CD14-positive monocyte (primary cell): ENCODE measurements at regions not wholly inside any gene's neighbourhood (a gene's known extent, or its start where the extent isn't known, plus 50 kb on each side); places are given as distances from the start of the nearest gene placed in this dataset.

Experiments used
- DNase-seq, 3 donors: peaks; one replicate each; pipeline ENCODE4 v3.0.0-alpha.2; 2011 to 2022
- H2AFZ ChIP-seq: 2 replicates; pipeline ENCODE4 v1.6.0; 2012; ENCODE audit warnings: mild to moderate bottlenecking, low read depth, low read length, inconsistent platforms; ENCODE audit not compliant: insufficient read depth, poor library complexity, severe bottlenecking
- H3K27ac ChIP-seq, 2 donors: 1 replicate in 1 of 2; 2 replicates in 1 of 2; pipeline ENCODE4 v1.5.1; 2012 to 2013; ENCODE audit warnings: low read length in 2 of 2, control low read depth in 1 of 2, inconsistent platforms in 1 of 2, low read depth in 1 of 2, mild to moderate bottlenecking in 1 of 2
- H3K27me3 ChIP-seq, 2 donors: one replicate each; pipeline versions ENCODE4 v1.6.0 to v1.6.1; 2011 to 2013; ENCODE audit warnings: low read length in 2 of 2; ENCODE audit not compliant: control insufficient read depth in 2 of 2, insufficient read depth in 2 of 2
- H3K36me3 ChIP-seq, 2 donors: replicated peaks in 1 of 2; 1 replicate in 1 of 2; 2 replicates in 1 of 2; pipeline versions ENCODE4 v1.5.1 to v1.6.1; 2012 to 2013; ENCODE audit warnings: low read length in 2 of 2, control low read depth in 1 of 2, inconsistent platforms in 1 of 2, mild to moderate bottlenecking in 1 of 2; ENCODE audit not compliant: insufficient read depth in 2 of 2, control insufficient read depth in 1 of 2
- H3K4me1 ChIP-seq, 2 donors: 1 replicate in 1 of 2; 2 replicates in 1 of 2; pipeline versions ENCODE4 v1.5.1 to v1.6.1; 2012 to 2013; ENCODE audit warnings: low read length in 2 of 2, control low read depth in 1 of 2, inconsistent platforms in 1 of 2, mild to moderate bottlenecking in 1 of 2, moderate library complexity in 1 of 2; ENCODE audit not compliant: insufficient read depth in 2 of 2, control insufficient read depth in 1 of 2
- H3K4me2 ChIP-seq: replicated peaks from 2 replicates; pipeline ENCODE3; 2012; ENCODE audit warnings: low read length, moderate library complexity, mild to moderate bottlenecking; ENCODE audit not compliant: poor library complexity, severe bottlenecking; ENCODE audit errors: extremely low read depth
- H3K4me3 ChIP-seq, 3 experiments: fragments of 200-600 bp in 1 of 3; sonication (generic) in 1 of 3; replicated peaks in 1 of 3; 1 replicate in 2 of 3; 2 replicates in 1 of 3; pipeline ENCODE4 v1.5.1; 2011 to 2013; ENCODE audit warnings: low read length in 3 of 3, mild to moderate bottlenecking in 3 of 3, control low read depth in 2 of 3, low read depth in 2 of 3, inconsistent platforms in 1 of 3, moderate library complexity in 1 of 3
- H3K79me2 ChIP-seq: 2 replicates; pipeline ENCODE4 v1.6.0; 2012; ENCODE audit warnings: mild to moderate bottlenecking, control low read depth, inconsistent platforms, low read length, moderate library complexity; ENCODE audit not compliant: insufficient read depth
- H3K9ac ChIP-seq: 2 replicates; pipeline ENCODE4 v1.6.0; 2017; ENCODE audit warnings: low read length, mild to moderate bottlenecking; ENCODE audit not compliant: insufficient read depth, poor library complexity, severe bottlenecking
- H3K9me3 ChIP-seq, 2 donors: replicated peaks in 1 of 2; 1 replicate in 1 of 2; 2 replicates in 1 of 2; pipeline versions ENCODE4 v1.5.1 to v1.6.1; 2012 to 2013; ENCODE audit warnings: low read length in 2 of 2, control low read depth in 1 of 2; ENCODE audit not compliant: control insufficient read depth in 1 of 2, insufficient read depth in 1 of 2
- H4K20me1 ChIP-seq: 2 replicates; pipeline ENCODE4 v1.6.0; 2012; ENCODE audit warnings: mild to moderate bottlenecking, low read length, control low read depth, moderate library complexity; ENCODE audit not compliant: insufficient read depth
- H3K27ac Mint-ChIP-seq, 7 donors: one replicate each; pipeline ENCODE4 v1.8.0; 2020; ENCODE audit warnings: mild to moderate bottlenecking in 7 of 7, mixed read lengths in 7 of 7, moderate library complexity in 6 of 7, inconsistent platforms in 2 of 7
- H3K27me3 Mint-ChIP-seq, 3 donors: one replicate each; pipeline ENCODE4 v1.8.0; 2021 to 2022; ENCODE audit warnings: low read depth in 3 of 3, mild to moderate bottlenecking in 3 of 3, mixed read lengths in 3 of 3, moderate library complexity in 3 of 3, inconsistent platforms in 1 of 3
- H3K36me3 Mint-ChIP-seq, 2 donors: one replicate each; pipeline ENCODE4 v1.8.0; 2020; ENCODE audit warnings: mixed read lengths in 2 of 2, inconsistent platforms in 1 of 2, mild to moderate bottlenecking in 1 of 2
- H3K4me1 Mint-ChIP-seq: one replicate; pipeline ENCODE4 v1.8.0; 2020; ENCODE audit warnings: mild to moderate bottlenecking, mixed read lengths
- H3K4me3 Mint-ChIP-seq, 2 donors: one replicate each; pipeline ENCODE4 v1.8.0; 2020; ENCODE audit warnings: mild to moderate bottlenecking in 2 of 2, mixed read lengths in 2 of 2, moderate library complexity in 1 of 2
- H3K9me3 Mint-ChIP-seq, 7 donors: one replicate each; pipeline ENCODE4 v1.8.0; 2020 to 2022; ENCODE audit warnings: mixed read lengths in 7 of 7, mild to moderate bottlenecking in 6 of 7, moderate library complexity in 6 of 7, inconsistent platforms in 2 of 7
- WGBS: methylation state at CpG from one replicate; pipeline ENCODE4 v1.1.5; 2013; ENCODE audit warnings: missing lambda C conversion rate; ENCODE audit not compliant: insufficient coverage; 5-methylcytosine and 5-hydroxymethylcytosine counted together
- intact Hi-C, 2 donors: fragments of 100-400 bp; cut with micrococcal nuclease; formaldehyde crosslinking; loops; one replicate each; pipeline versions ENCODE4 v1.15.0 to v1.15.1; 2023
- TF ChIP-seq, protein P1 (sequence below): fragments of 200-600 bp; IDR thresholded peaks from one replicate; pipeline ENCODE4 v1.8.0; 2022; ENCODE audit warnings: antibody characterized with exemption, mild to moderate bottlenecking

DNA sequence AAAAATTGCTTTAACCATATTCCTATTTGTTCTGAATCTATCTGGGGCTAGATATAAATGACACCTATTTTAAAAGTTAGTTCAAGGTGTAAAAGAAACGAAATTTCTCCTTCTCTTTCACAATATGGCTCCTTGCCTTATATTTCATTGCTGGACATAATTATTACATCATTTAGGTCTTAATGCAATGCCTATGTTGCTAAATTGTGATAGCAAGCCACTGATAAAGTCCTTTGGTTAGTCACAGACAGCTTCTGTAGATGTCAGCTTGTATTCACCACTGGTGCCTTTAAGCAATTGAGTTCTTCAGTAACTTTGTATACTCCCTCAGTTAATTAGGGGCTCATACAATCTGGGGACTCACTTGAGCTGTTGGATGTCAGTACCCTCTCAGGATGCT is 1236.6 kb downstream of the GATA3 start:
- no peak overlapping the region for H3K4me2 ChIP-seq
- no peak overlapping the region for H3K9ac ChIP-seq
- H3K79me2 ChIP-seq, result no peaks in the 10 kb centered on the region
- Mint-ChIP-seq H3K4me3 (no peak overlapping the region), H3K36me3 (no peaks in the 10 kb centered on the region), H3K4me1 (peaks cover 36% of the 10 kb centered on the region), H3K27me3 (peaks cover 0 to 1% (median 0%) of the 10 kb centered on the region in 3 donors), H3K27ac (no peak overlapping the region), H3K9me3 (peaks cover 0 to 3% (median 0%) of the 10 kb centered on the region in 7 donors)
- TF ChIP-seq, protein P1, sequence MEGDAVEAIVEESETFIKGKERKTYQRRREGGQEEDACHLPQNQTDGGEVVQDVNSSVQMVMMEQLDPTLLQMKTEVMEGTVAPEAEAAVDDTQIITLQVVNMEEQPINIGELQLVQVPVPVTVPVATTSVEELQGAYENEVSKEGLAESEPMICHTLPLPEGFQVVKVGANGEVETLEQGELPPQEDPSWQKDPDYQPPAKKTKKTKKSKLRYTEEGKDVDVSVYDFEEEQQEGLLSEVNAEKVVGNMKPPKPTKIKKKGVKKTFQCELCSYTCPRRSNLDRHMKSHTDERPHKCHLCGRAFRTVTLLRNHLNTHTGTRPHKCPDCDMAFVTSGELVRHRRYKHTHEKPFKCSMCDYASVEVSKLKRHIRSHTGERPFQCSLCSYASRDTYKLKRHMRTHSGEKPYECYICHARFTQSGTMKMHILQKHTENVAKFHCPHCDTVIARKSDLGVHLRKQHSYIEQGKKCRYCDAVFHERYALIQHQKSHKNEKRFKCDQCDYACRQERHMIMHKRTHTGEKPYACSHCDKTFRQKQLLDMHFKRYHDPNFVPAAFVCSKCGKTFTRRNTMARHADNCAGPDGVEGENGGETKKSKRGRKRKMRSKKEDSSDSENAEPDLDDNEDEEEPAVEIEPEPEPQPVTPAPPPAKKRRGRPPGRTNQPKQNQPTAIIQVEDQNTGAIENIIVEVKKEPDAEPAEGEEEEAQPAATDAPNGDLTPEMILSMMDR, result no peak
- intact Hi-C loops, result no loop called here
- no CpG with 5 or more reads among the region's 1 CpG for WGBS
- H3K36me3 ChIP-seq, result no peaks in the 10 kb centered on the region
- H4K20me1 ChIP-seq, result no peaks in the 10 kb centered on the region
- H3K9me3 ChIP-seq, result no peaks in the 10 kb centered on the region
- no peaks in the 10 kb centered on the region for H3K27me3 ChIP-seq
- H3K4me3 ChIP-seq, result no peak overlapping the region
- H3K27ac ChIP-seq, result no peak overlapping the region
- no peak overlapping the region for H2AFZ ChIP-seq
- peaks cover 22 to 34% of the 10 kb centered on the region in 2 donors for H3K4me1 ChIP-seq
- peak in 2 of 3 donors; percentile 2 to 4 for DNase-seq

DNA sequence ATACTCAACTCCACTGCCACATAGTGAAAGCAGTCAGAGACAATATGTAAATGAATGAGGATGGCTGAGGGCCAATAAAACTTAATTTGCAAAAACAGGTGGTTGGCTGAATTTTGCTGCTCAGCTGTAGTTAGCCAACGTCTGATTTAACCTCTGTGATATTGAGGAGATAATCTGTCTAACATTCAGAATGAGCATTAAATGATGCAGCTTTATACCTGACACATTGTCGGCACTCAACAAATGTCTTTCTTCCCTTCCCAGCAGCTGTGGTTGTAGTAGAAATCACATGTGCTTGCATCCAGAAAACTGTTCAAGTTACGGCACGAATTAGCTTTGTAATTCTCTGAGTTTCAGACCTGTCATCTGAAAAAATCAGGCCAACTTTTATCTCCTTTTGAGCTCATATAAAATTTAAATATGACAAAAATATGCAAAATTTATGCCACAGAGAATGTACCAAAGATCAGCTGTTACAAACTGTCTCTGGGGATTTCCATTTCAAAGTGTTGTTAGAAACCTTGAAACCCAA is 1239.7 kb downstream of the GATA3 start:
- no peaks in the 10 kb centered on the region for H3K9me3 ChIP-seq
- no peaks in the 10 kb centered on the region for H4K20me1 ChIP-seq
- Mint-ChIP-seq H3K27ac (no peak overlapping the region), H3K4me3 (no peak overlapping the region), H3K27me3 (no peaks in the 10 kb centered on the region), H3K36me3 (no peaks in the 10 kb centered on the region), H3K4me1 (peaks cover 36% of the 10 kb centered on the region), H3K9me3 (no peaks in the 10 kb centered on the region)
- no peaks in the 10 kb centered on the region for H3K36me3 ChIP-seq
- no peak overlapping the region for H3K4me3 ChIP-seq
- no peak overlapping the region for H3K27ac ChIP-seq
- H3K79me2 ChIP-seq, result no peaks in the 10 kb centered on the region
- H2AFZ ChIP-seq, result no peak overlapping the region
- TF ChIP-seq, protein P1, result no peak
- intact Hi-C loops, result no loop called here
- H3K9ac ChIP-seq, result no peak overlapping the region
- H3K27me3 ChIP-seq, result no peaks in the 10 kb centered on the region
- 100% methylated on average over 2 of the region's 4 CpGs for WGBS
- H3K4me2 ChIP-seq, result no peak overlapping the region
- DNase-seq, result no peak
- peaks cover 22 to 34% of the 10 kb centered on the region in 2 donors for H3K4me1 ChIP-seq
